Brain microvascular endothelial cell (primary cell): ENCODE measurements at regions not wholly inside any gene's neighbourhood (a gene's known extent, or its start where the extent isn't known, plus 50 kb on each side); places are given as distances from the start of the nearest gene placed in this dataset.

Source experiments
- DNase-seq: peaks from one replicate; pipeline ENCODE4 v3.0.0-alpha.2; 2020
- H3K27ac ChIP-seq: fragments of 250-450 bp; sonication (Bioruptor Pico); 2 replicates; pipeline ENCODE4 v1.5.1; 2020; ENCODE audit warnings: mild to moderate bottlenecking, moderate library complexity
- H3K27me3 ChIP-seq: fragments of 250-450 bp; sonication (Bioruptor Pico); replicated peaks from 2 replicates; pipeline ENCODE4 v1.5.1; 2020; ENCODE audit warnings: mild to moderate bottlenecking
- H3K36me3 ChIP-seq: fragments of 250-450 bp; sonication (Bioruptor Pico); replicated peaks from 2 replicates; pipeline ENCODE4 v1.5.1; 2020; ENCODE audit warnings: mild to moderate bottlenecking
- H3K4me3 ChIP-seq: 2 replicates; pipeline ENCODE4 v1.5.1; 2011; ENCODE audit warnings: low read depth, mild to moderate bottlenecking, control low read depth, low read length, moderate library complexity
- in situ Hi-C: cut with HindIII; loops from 2 replicates; pipeline ENCODE4 v1.10.0; 2017; ENCODE audit warnings: low sequenced_read_pairs, low pct_ligation_motif_present
- TF ChIP-seq, protein P1 (sequence below): IDR thresholded peaks from 2 replicates; pipeline ENCODE4 v1.5.1; 2011; ENCODE audit warnings: low read depth, mild to moderate bottlenecking, moderate library complexity, low read length, control low read depth, inconsistent platforms; ENCODE audit errors: missing control alignments

- peak overlapping the region; percentile 94 for H3K27ac ChIP-seq
- H3K4me3 ChIP-seq: no peak overlapping the region
- H3K27me3 ChIP-seq: no peaks in the 10 kb centered on the region
- no peaks in the 10 kb centered on the region for H3K36me3 ChIP-seq
- in situ Hi-C loops: loop anchor here (25.0 kb wide), 1 partner anchor 228 kb away; no protein-coding TSS in a partner anchor
- TF ChIP-seq, protein P1, sequence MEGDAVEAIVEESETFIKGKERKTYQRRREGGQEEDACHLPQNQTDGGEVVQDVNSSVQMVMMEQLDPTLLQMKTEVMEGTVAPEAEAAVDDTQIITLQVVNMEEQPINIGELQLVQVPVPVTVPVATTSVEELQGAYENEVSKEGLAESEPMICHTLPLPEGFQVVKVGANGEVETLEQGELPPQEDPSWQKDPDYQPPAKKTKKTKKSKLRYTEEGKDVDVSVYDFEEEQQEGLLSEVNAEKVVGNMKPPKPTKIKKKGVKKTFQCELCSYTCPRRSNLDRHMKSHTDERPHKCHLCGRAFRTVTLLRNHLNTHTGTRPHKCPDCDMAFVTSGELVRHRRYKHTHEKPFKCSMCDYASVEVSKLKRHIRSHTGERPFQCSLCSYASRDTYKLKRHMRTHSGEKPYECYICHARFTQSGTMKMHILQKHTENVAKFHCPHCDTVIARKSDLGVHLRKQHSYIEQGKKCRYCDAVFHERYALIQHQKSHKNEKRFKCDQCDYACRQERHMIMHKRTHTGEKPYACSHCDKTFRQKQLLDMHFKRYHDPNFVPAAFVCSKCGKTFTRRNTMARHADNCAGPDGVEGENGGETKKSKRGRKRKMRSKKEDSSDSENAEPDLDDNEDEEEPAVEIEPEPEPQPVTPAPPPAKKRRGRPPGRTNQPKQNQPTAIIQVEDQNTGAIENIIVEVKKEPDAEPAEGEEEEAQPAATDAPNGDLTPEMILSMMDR: no peak
- DNase-seq: peak; percentile 87
Measured at GRCh38 chr3:102089904-102090720, 240.8 kb downstream of the NFKBIZ start.

DNA sequence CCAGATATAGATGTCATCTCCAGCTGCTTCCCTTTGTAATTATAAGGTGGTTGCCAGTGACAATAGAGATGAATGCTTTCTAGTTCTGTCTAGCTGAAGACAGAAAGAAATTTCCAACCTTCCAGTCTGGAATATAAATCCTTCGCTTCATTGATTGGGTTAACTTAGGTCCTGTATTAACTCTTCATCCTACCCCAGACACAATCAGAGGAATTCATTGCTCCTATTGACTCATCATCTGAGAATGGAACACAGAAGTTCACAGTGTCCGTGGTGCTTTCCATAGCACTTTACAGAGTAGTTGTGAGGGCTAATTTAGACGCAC lies 241.4 kb downstream of the NFKBIZ start:
- peak overlapping the region; percentile 94 for H3K27ac ChIP-seq
- no peaks in the 10 kb centered on the region for H3K36me3 ChIP-seq
- peak; percentile 49 for DNase-seq
- TF ChIP-seq, protein P1: no peak
- no peak overlapping the region for H3K4me3 ChIP-seq
- in situ Hi-C loops: loop anchor here (25.0 kb wide), 1 partner anchor 228 kb away; no protein-coding TSS in a partner anchor
- H3K27me3 ChIP-seq: no peaks in the 10 kb centered on the region

GRCh38 chr3:102091358-102091757 lies 242.0 kb downstream of the NFKBIZ start:
- TF ChIP-seq, protein P1: no peak
- H3K27me3 ChIP-seq: no peaks in the 10 kb centered on the region
- no peak overlapping the region for H3K4me3 ChIP-seq
- in situ Hi-C loops: loop anchor here (25.0 kb wide), 1 partner anchor 229 kb away; no protein-coding TSS in a partner anchor
- H3K36me3 ChIP-seq: no peaks in the 10 kb centered on the region
- peak overlapping the region; percentile 94 for H3K27ac ChIP-seq
- no peak for DNase-seq

GRCh38 chr3:102092617-102093466 lies 243.5 kb downstream of the NFKBIZ start:
- TF ChIP-seq, protein P1: no peak
- in situ Hi-C loops: loop anchor here (25.0 kb wide), 1 partner anchor 231 kb away; no protein-coding TSS in a partner anchor
- DNase-seq: peak; percentile 29
- Histone ChIP-seq H3K4me3 (no peak overlapping the region), H3K36me3 (no peaks in the 10 kb centered on the region), H3K27me3 (no peaks in the 10 kb centered on the region), H3K27ac (peak overlapping the region; percentile 37)

DNA sequence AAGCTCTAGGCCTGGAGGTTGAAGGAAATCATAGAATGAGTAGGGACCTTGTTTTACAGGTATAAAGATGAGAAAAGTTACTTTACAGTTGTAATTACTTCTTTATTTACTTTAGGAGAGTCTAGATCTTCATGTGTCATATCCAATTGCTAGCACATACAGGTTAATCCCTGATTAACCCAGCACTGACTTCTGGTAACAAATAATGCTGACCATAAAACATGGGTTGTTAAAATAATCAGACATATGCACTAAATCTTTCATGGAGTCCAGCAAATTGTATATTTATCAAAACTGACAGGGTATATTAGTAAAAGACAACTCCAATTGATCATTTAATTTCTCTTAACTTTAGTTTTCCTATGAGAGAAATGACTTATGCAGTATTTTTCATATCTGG lies 245.2 kb downstream of the NFKBIZ start:
- Histone ChIP-seq H3K4me3 (no peak overlapping the region), H3K36me3 (no peaks in the 10 kb centered on the region), H3K27me3 (no peaks in the 10 kb centered on the region), H3K27ac (no peak overlapping the region)
- TF ChIP-seq, protein P1: no peak
- in situ Hi-C loops: loop anchor here (25.0 kb wide), 1 partner anchor 232 kb away; no protein-coding TSS in a partner anchor
- no peak for DNase-seq
